ENCODE measurements at regions not wholly inside any gene's neighbourhood (a gene's known extent, or its start where the extent isn't known, plus 50 kb on each side); places are given as distances from the start of the nearest gene placed in this dataset.

DNA sequence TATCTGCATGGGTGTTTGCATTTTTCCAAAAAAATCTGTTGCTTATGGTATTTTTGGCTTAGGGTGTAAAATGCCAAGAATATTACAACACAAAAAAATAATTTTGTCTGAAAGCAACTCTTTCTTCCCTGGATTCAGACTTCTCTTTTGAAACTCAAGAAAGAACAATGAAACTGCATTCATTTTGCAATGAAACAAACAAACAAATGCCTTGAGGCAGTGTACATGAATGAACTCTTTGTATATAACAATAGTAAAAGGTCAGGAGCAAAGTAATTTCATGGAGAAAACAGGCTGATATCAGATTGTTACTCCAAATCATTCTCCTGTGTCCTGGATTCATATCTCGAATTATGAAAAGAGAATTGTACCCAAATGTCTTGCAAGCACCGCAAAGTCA, 301.6 kb upstream of the CDH20 start:
- H2BK15ac ChIP-seq (ENCODE audit: low read depth, low read length) = no peak overlapping the region
- TF ChIP-seq, protein P1, sequence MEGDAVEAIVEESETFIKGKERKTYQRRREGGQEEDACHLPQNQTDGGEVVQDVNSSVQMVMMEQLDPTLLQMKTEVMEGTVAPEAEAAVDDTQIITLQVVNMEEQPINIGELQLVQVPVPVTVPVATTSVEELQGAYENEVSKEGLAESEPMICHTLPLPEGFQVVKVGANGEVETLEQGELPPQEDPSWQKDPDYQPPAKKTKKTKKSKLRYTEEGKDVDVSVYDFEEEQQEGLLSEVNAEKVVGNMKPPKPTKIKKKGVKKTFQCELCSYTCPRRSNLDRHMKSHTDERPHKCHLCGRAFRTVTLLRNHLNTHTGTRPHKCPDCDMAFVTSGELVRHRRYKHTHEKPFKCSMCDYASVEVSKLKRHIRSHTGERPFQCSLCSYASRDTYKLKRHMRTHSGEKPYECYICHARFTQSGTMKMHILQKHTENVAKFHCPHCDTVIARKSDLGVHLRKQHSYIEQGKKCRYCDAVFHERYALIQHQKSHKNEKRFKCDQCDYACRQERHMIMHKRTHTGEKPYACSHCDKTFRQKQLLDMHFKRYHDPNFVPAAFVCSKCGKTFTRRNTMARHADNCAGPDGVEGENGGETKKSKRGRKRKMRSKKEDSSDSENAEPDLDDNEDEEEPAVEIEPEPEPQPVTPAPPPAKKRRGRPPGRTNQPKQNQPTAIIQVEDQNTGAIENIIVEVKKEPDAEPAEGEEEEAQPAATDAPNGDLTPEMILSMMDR (conservative IDR thresholded peaks at IDR 0.05) = no peak
- no peak overlapping the region for H2BK5ac ChIP-seq (ENCODE audit: insufficient read length, low read length)
- WGBS (ENCODE audit: extremely low coverage, insufficient read length, low lambda C conversion rate) = no CpG with 5 or more reads among the region's 2 CpGs
- no peak overlapping the region for H3K18ac ChIP-seq (ENCODE audit: insufficient read length, low read depth, low read length)
- H2BK120ac ChIP-seq (ENCODE audit: low read depth, low read length, poor library complexity, severe bottlenecking) = no peak overlapping the region
- Mint-ChIP-seq H3K4me3 (no peak overlapping the region), H3K27ac (no peak overlapping the region), H3K9me3 (no peaks in the 10 kb centered on the region), H3K4me1 (no peaks in the 10 kb centered on the region), H3K27me3 (ENCODE audit: low read depth) (no peaks in the 10 kb centered on the region), H3K36me3 (ENCODE audit: insufficient read depth in 1 of 3, low read depth in 3 of 3) (no peaks in the 10 kb centered on the region)
- H3K23ac ChIP-seq (ENCODE audit: insufficient read length, low read depth, low read length) = no peak overlapping the region
- no peaks in the 10 kb centered on the region for H3K9me3 ChIP-seq (ENCODE audit: control insufficient read depth, low read depth, low read length)
- no peaks in the 10 kb centered on the region for H3K4me1 ChIP-seq (ENCODE audit: insufficient read depth, low read length)
- no peak overlapping the region for H4K91ac ChIP-seq (ENCODE audit: insufficient read length, low read depth, low read length)
- no peak overlapping the region for H4K5ac ChIP-seq (ENCODE audit: insufficient read length, low read depth, low read length)
- H3K79me1 ChIP-seq (ENCODE audit: insufficient read depth, low read depth, low read length, poor library complexity, severe bottlenecking) = no peaks in the 10 kb centered on the region
- no peak overlapping the region for H3K14ac ChIP-seq (ENCODE audit: insufficient read depth, low read length)
- no peak overlapping the region for H3K4ac ChIP-seq (ENCODE audit: low read depth, low read length)
- no peaks in the 10 kb centered on the region for H3K27me3 ChIP-seq (ENCODE audit: insufficient read depth, low read length)
- H3K4me2 ChIP-seq (ENCODE audit: insufficient read depth, insufficient read length, low read length) = no peak overlapping the region
- H3K56ac ChIP-seq (ENCODE audit: insufficient read length, low read depth, low read length) = no peak overlapping the region
- H4K20me1 ChIP-seq (ENCODE audit: control insufficient read depth, insufficient read depth, insufficient read length) = no peaks in the 10 kb centered on the region
- no peak overlapping the region for H3K9ac ChIP-seq (ENCODE audit: extremely low read depth, insufficient read length, low read length)
- no peak overlapping the region for H2BK20ac ChIP-seq (ENCODE audit: low read depth, low read length, poor library complexity, severe bottlenecking)
- H3K27ac ChIP-seq (ENCODE audit: insufficient read length, low read depth, low read length) = no peak overlapping the region
- H3K79me2 ChIP-seq (ENCODE audit: insufficient read depth, low read length) = no peaks in the 10 kb centered on the region
- H3T11ph ChIP-seq (ENCODE audit: low read length) = no peak overlapping the region
- H2BK12ac ChIP-seq (ENCODE audit: insufficient read length, low read depth, low read length) = no peak overlapping the region
- H2AFZ ChIP-seq (ENCODE audit: low read length) = no peak overlapping the region
- no peak overlapping the region for H4K8ac ChIP-seq (replicated peaks; ENCODE audit: insufficient read length, low read depth, low read length)
- no peak for DNase-seq
- H2AK5ac ChIP-seq (ENCODE audit: insufficient read length, low read length) = no peak overlapping the region
- no peaks in the 10 kb centered on the region for H3K23me2 ChIP-seq (ENCODE audit: insufficient read length, low read depth, low read length, poor library complexity, severe bottlenecking)
